CD8-positive, alpha-beta memory T cell (primary cell): ENCODE measurements at regions not wholly inside any gene's neighbourhood (a gene's known extent, or its start where the extent isn't known, plus 50 kb on each side); places are given as distances from the start of the nearest gene placed in this dataset.

Experiments used
- CTCF ChIA-PET: fragments of 350-600 bp; sonication (Branson Sonifier 250); formaldehyde crosslinking; loops from one replicate; lab custom pipeline; 2021; ENCODE audit warnings: antibody characterized with exemption; lab: Charles Lee
- POLR2A ChIA-PET: fragments of 350-600 bp; sonication (Branson Sonifier 250); formaldehyde crosslinking; loops from one replicate; lab custom pipeline; 2021; ENCODE audit warnings: antibody characterized with exemption; lab: Charles Lee
- DNase-seq, 5 donors: peaks; one replicate each; pipeline versions ENCODE4 v3.0.0 to v3.0.0-alpha.2; 2020 to 2022; ENCODE audit warnings: mixed read lengths in 1 of 5
- H3K27ac ChIP-seq: one replicate; pipeline ENCODE4 v1.7.0; 2013; ENCODE audit warnings: low read depth, mild to moderate bottlenecking, low read length, moderate library complexity
- H3K27me3 ChIP-seq: 2 replicates; pipeline ENCODE4 v1.7.0; 2013; ENCODE audit warnings: low read length, mild to moderate bottlenecking; ENCODE audit not compliant: insufficient read depth, poor library complexity, severe bottlenecking
- H3K36me3 ChIP-seq: 2 replicates; pipeline ENCODE4 v1.7.0; 2013; ENCODE audit warnings: mild to moderate bottlenecking, low read length, moderate library complexity; ENCODE audit not compliant: insufficient read depth
- H3K4me1 ChIP-seq: 2 replicates; pipeline ENCODE4 v1.7.0; 2013; ENCODE audit warnings: mild to moderate bottlenecking, low read length, moderate library complexity; ENCODE audit not compliant: insufficient read depth
- H3K4me3 ChIP-seq: 2 replicates; pipeline ENCODE4 v1.7.0; 2013; ENCODE audit warnings: mild to moderate bottlenecking, low read length
- H3K9me3 ChIP-seq: 2 replicates; pipeline ENCODE4 v1.7.0; 2013; ENCODE audit warnings: mild to moderate bottlenecking, low read length
- H3K27ac Mint-ChIP-seq, 8 donors: one replicate each; pipeline ENCODE4 v1.8.0; 2020 to 2021; ENCODE audit warnings: mixed read lengths in 8 of 8, mild to moderate bottlenecking in 6 of 8, inconsistent platforms in 3 of 8, moderate library complexity in 3 of 8
- H3K27me3 Mint-ChIP-seq, 2 donors: one replicate each; pipeline ENCODE4 v1.8.0; 2020 to 2021; ENCODE audit warnings: mixed read lengths in 2 of 2, mild to moderate bottlenecking in 1 of 2, moderate library complexity in 1 of 2
- H3K36me3 Mint-ChIP-seq, 3 donors: one replicate each; pipeline ENCODE4 v1.8.0; 2020 to 2021; ENCODE audit warnings: mixed read lengths in 3 of 3, inconsistent platforms in 1 of 3, mild to moderate bottlenecking in 1 of 3
- H3K4me1 Mint-ChIP-seq, 3 donors: one replicate each; pipeline ENCODE4 v1.8.0; 2020 to 2021; ENCODE audit warnings: mixed read lengths in 3 of 3, inconsistent platforms in 1 of 3, mild to moderate bottlenecking in 1 of 3
- H3K4me3 Mint-ChIP-seq, 7 donors: one replicate each; pipeline ENCODE4 v1.8.0; 2020 to 2021; ENCODE audit warnings: mixed read lengths in 7 of 7, mild to moderate bottlenecking in 6 of 7, moderate library complexity in 4 of 7, inconsistent platforms in 2 of 7
- H3K9me3 Mint-ChIP-seq, 5 donors: one replicate each; pipeline ENCODE4 v1.8.0; 2020 to 2022; ENCODE audit warnings: mixed read lengths in 5 of 5, mild to moderate bottlenecking in 3 of 5, moderate library complexity in 2 of 5, inconsistent platforms in 1 of 5

DNA sequence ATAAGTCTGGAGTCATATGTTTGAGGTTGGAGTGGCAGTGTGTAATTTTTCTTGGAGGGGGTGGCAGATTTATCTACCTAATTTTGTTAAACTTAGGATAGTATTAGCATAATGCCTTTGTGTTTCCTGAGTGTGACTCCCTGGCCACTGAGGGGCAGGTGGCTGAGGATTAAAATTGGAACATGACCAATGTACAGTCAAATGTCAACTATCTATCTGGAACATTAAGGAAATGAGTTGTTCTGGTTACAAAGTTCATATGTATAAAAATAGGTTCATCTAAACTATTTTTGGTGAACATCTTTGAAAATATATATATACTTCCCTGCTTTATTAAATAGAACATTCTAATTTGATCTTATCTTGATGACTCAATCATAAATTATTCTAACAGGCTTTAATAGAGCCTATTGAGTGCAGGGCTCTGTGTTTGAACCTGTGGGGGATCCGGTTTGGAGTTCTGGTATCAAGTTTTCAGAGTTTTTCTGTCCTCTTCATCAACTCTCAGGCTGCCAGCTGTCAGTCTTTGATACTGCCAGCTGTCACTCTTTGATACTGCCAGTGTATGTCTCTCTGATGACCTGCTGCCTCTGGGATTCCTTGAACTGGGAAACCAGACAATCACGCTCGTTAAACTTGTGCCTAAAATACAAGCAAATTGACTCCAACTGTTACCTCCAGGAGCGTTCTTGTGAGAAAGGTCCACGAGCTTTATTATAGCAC lies 309.6 kb downstream of the METTL15 start:
- no peak overlapping the region for H3K4me3 Mint-ChIP-seq
- no peak for DNase-seq
- no peaks in the 10 kb centered on the region for H3K4me1 Mint-ChIP-seq
- no peaks in the 10 kb centered on the region for H3K36me3 Mint-ChIP-seq
- Histone ChIP-seq H3K27me3 (no peaks in the 10 kb centered on the region), H3K9me3 (no peaks in the 10 kb centered on the region), H3K4me1 (no peaks in the 10 kb centered on the region), H3K27ac (no peak overlapping the region), H3K4me3 (no peak overlapping the region), H3K36me3 (no peaks in the 10 kb centered on the region)
- CTCF ChIA-PET: no interaction called here
- peaks cover 4 to 13% (median 8%) of the 10 kb centered on the region in 5 donors for H3K9me3 Mint-ChIP-seq
- POLR2A ChIA-PET: no interaction called here
- H3K27me3 Mint-ChIP-seq: no peaks in the 10 kb centered on the region
- no peak overlapping the region for H3K27ac Mint-ChIP-seq

DNA sequence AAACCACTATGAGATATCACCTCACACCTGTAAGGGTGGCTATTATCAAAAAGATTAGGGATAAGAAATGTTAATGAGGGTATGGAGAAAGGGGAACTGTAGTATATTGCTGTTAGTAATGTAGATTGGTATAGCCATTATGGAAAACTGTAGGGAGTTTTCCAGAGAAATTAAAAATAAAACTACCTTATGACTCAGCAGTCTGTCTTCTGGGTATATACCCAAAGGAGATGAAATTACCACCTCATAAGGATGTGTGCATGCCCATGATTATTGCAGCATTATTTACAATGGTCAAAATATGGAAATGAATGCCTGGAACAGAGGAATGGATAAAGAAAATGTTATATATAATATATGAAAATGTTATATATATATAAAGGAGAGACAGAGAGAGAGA lies 303.8 kb downstream of the METTL15 start:
- POLR2A ChIA-PET: no interaction called here
- CTCF ChIA-PET: no interaction called here
- Mint-ChIP-seq H3K36me3 (no peaks in the 10 kb centered on the region), H3K9me3 (peaks cover 0 to 12% (median 4%) of the 10 kb centered on the region in 5 donors), H3K4me3 (no peak overlapping the region), H3K4me1 (no peaks in the 10 kb centered on the region), H3K27me3 (no peaks in the 10 kb centered on the region), H3K27ac (no peak overlapping the region)
- H3K4me1 ChIP-seq: no peaks in the 10 kb centered on the region
- no peak overlapping the region for H3K27ac ChIP-seq
- no peak overlapping the region for H3K4me3 ChIP-seq
- no peaks in the 10 kb centered on the region for H3K36me3 ChIP-seq
- H3K9me3 ChIP-seq: no peaks in the 10 kb centered on the region
- DNase-seq: no peak
- H3K27me3 ChIP-seq: no peaks in the 10 kb centered on the region

DNA sequence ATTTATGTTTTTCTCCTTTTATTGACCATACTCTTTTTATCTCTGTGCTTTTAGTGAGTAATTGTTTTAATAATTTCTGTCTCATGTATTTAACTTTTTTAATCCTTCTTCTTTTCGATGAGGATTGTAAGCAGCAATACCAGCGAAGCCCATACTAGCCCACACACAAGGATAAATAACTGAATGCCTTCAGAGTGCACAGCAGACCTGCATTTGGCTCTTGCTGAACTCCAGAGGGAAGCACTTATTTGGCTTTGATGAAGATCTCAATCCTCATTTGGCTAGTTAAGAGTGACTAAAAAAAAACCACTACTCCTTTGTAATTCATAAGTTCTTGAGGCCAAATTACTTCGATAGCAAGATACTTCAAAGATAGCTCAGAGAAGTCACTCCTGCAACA lies 293.3 kb downstream of the METTL15 start:
- H3K27ac Mint-ChIP-seq: no peak overlapping the region
- Histone ChIP-seq H3K27me3 (no peaks in the 10 kb centered on the region), H3K4me1 (no peaks in the 10 kb centered on the region), H3K36me3 (no peaks in the 10 kb centered on the region), H3K9me3 (no peaks in the 10 kb centered on the region), H3K27ac (no peak overlapping the region), H3K4me3 (no peak overlapping the region)
- H3K36me3 Mint-ChIP-seq: no peaks in the 10 kb centered on the region
- no peaks in the 10 kb centered on the region for H3K4me1 Mint-ChIP-seq
- no peak for DNase-seq
- H3K9me3 Mint-ChIP-seq: peaks cover 0 to 18% (median 6%) of the 10 kb centered on the region in 5 donors
- no peak overlapping the region for H3K4me3 Mint-ChIP-seq
- POLR2A ChIA-PET: no interaction called here
- no peaks in the 10 kb centered on the region for H3K27me3 Mint-ChIP-seq
- CTCF ChIA-PET: no interaction called here

DNA sequence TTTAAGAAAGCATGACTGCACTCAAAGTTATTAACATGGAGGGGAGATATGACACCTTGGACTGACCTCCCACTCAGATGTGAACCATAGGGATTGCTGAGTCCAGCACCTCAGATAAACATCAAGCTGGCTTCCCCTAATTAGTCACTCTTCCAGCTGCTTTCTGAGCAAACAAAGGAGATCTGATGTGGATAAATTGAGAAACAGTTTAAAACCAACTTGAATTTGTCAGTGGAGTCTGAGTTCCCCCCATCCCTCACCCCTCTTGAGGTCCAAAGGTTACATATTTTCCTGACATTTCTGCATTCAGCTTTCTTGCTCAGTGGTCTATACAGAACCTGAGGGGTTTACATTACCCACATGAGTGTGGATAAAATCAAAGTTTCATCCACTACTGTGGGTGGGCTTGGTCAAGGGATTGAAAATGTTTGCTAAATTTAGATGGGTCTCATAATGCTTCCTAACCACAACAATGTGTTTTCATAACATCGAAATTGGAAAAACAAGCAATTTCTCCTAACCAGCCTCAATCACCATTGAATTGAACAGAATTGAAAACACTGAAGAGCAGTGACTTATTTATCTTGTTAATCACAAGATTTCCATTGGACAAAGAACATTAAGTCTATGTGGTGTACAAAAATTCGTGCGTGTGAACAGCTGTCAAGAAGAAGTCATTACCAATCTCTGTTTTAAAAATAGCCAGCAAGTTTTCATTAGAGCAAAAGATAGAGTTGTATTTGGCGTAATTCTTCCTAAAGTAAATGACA lies 292.3 kb downstream of the METTL15 start:
- ChIA-PET POLR2A (no interaction called here), CTCF (no interaction called here)
- Mint-ChIP-seq H3K9me3 (peaks cover 0 to 20% (median 6%) of the 10 kb centered on the region in 5 donors), H3K36me3 (no peaks in the 10 kb centered on the region), H3K27ac (no peak overlapping the region), H3K4me1 (no peaks in the 10 kb centered on the region), H3K27me3 (no peaks in the 10 kb centered on the region), H3K4me3 (no peak overlapping the region)
- Histone ChIP-seq H3K9me3 (no peaks in the 10 kb centered on the region), H3K36me3 (no peaks in the 10 kb centered on the region), H3K4me1 (no peaks in the 10 kb centered on the region), H3K27me3 (no peaks in the 10 kb centered on the region), H3K27ac (no peak overlapping the region), H3K4me3 (no peak overlapping the region)
- no peak for DNase-seq

DNA sequence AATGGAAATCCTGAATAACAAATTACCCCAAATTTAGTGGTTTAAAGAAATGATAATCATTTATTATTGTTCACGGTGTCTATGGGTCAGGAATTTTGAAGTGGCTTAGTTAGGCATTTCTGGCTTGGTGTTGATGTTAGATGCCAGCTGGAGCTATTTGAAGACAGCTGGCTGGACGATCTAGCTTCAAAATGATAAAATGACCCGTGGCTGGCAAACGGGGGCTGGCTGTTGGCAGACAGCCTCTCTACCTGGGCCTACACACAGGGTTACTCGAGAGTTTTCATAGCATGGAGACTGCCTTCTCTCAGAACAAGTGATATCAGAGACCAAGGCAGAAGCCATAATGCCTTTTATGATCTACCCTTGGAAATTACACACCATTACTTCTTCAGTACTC lies 285.2 kb downstream of the METTL15 start:
- H3K4me1 ChIP-seq: no peaks in the 10 kb centered on the region
- H3K36me3 ChIP-seq: no peaks in the 10 kb centered on the region
- Mint-ChIP-seq H3K9me3 (peaks cover 13 to 23% (median 19%) of the 10 kb centered on the region in 5 donors), H3K4me1 (no peaks in the 10 kb centered on the region), H3K27me3 (peaks cover 0 to 2% of the 10 kb centered on the region in 2 donors), H3K4me3 (no peak overlapping the region), H3K36me3 (peaks cover 0 to 2% (median 0%) of the 10 kb centered on the region in 3 donors), H3K27ac (no peak overlapping the region)
- ChIA-PET POLR2A (no interaction called here), CTCF (no interaction called here)
- no peak for DNase-seq
- no peak overlapping the region for H3K27ac ChIP-seq
- H3K9me3 ChIP-seq: no peaks in the 10 kb centered on the region
- no peak overlapping the region for H3K4me3 ChIP-seq
- no peaks in the 10 kb centered on the region for H3K27me3 ChIP-seq

DNA sequence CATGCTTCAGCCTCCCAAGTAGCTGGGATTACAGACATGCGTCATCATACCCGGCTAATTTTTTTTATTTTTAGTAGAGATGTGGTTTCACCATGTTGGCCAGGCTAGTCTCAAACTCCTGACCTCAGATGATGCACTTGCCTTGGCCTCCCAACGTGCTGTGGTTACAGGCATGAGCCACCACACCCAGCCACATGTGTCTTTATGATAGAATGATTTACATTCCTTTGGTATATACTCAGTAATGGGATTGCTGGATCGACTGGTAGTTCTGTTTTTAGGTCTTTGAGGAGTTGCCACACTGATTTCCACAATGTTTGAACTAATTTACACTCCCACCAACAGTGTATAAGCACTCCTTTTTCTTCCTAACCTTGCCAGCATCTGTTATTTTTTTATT lies 276.2 kb downstream of the METTL15 start:
- DNase-seq: no peak
- H3K27ac ChIP-seq: no peak overlapping the region
- H3K4me3 ChIP-seq: no peak overlapping the region
- H3K9me3 ChIP-seq: no peaks in the 10 kb centered on the region
- no peaks in the 10 kb centered on the region for H3K4me1 Mint-ChIP-seq
- POLR2A ChIA-PET: no interaction called here
- no peak overlapping the region for H3K4me3 Mint-ChIP-seq
- H3K36me3 ChIP-seq: no peaks in the 10 kb centered on the region
- CTCF ChIA-PET: no interaction called here
- peaks cover 24 to 43% (median 29%) of the 10 kb centered on the region in 5 donors for H3K9me3 Mint-ChIP-seq
- peaks cover 0 to 10% (median 1%) of the 10 kb centered on the region in 3 donors for H3K36me3 Mint-ChIP-seq
- H3K27ac Mint-ChIP-seq: no peak overlapping the region
- H3K27me3 Mint-ChIP-seq: no peaks in the 10 kb centered on the region
- no peaks in the 10 kb centered on the region for H3K27me3 ChIP-seq
- no peaks in the 10 kb centered on the region for H3K4me1 ChIP-seq

DNA sequence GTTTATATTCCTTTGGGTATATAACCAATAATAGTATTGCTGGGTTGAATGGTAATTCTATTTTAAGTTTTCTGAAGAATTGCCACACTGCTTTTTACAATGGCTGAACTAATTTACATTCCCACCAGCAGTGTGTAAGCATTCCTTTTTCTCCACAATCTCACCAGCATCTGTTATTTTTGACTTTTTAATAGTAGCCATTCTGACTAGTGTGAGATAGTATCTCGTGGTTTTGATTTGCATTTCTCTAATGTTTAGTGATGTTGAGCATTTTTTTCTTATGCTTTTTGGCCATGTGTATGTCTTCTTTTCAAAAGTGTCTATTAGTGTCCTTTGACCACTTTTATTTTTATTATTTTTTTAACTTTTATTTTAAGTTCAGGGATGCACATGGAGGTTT lies 275.3 kb downstream of the METTL15 start:
- Mint-ChIP-seq H3K27me3 (no peaks in the 10 kb centered on the region), H3K4me1 (no peaks in the 10 kb centered on the region), H3K27ac (no peak overlapping the region), H3K4me3 (no peak overlapping the region), H3K9me3 (peaks cover 29 to 51% (median 36%) of the 10 kb centered on the region in 5 donors), H3K36me3 (peaks cover 0 to 10% (median 1%) of the 10 kb centered on the region in 3 donors)
- DNase-seq: no peak
- ChIA-PET CTCF (no interaction called here), POLR2A (no interaction called here)
- H3K27me3 ChIP-seq: no peaks in the 10 kb centered on the region
- no peak overlapping the region for H3K27ac ChIP-seq
- H3K9me3 ChIP-seq: no peaks in the 10 kb centered on the region
- H3K36me3 ChIP-seq: no peaks in the 10 kb centered on the region
- no peaks in the 10 kb centered on the region for H3K4me1 ChIP-seq
- no peak overlapping the region for H3K4me3 ChIP-seq
